ENCODE measurements at regions not wholly inside any gene's neighbourhood (a gene's known extent, or its start where the extent isn't known, plus 50 kb on each side); places are given as distances from the start of the nearest gene placed in this dataset.

DNA sequence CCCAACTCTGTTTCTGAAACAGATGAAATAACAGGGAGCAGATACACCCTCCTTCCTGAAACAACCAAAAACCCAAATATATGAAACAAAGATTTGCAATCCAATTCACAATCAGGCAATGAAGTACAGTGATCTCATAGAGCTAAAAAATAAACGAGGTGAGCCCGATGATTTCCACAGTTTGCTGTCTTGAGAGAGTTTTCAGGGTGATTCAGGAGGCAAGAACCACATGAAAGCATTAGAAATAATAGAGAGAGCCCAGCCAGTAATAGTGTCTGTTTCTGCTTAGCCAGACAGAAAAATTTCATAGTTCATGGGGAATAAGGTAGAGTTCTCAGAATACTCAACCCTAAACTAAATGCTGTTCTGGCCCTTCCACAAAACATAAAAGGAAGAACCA, 296.2 kb downstream of the PDHA2 start:
- no peak for DNase-seq
- H3K27ac ChIP-seq (ENCODE audit: insufficient read depth, low read length), result no peak overlapping the region
- no peak overlapping the region for H2AK5ac ChIP-seq (ENCODE audit: low read depth, low read length)
- no peak overlapping the region for H2AFZ ChIP-seq (replicated peaks; ENCODE audit: low read length, poor library complexity)
- H2BK15ac ChIP-seq (ENCODE audit: low read depth, low read length), result no peak overlapping the region
- no peak overlapping the region for H4K91ac ChIP-seq (ENCODE audit: insufficient read depth, low read depth, low read length)
- no peak overlapping the region for H3K23ac ChIP-seq (ENCODE audit: low read depth, low read length)
- H3K79me1 ChIP-seq (ENCODE audit: low read depth in 1 of 2, low read length in 2 of 2), result no peaks in the 10 kb centered on the region
- no peaks in the 10 kb centered on the region for H3K4me1 ChIP-seq (ENCODE audit: control insufficient read depth, insufficient read depth, low read length)
- no peak overlapping the region for H2BK5ac ChIP-seq (ENCODE audit: low read depth, low read length, poor library complexity, severe bottlenecking)
- no peak overlapping the region for H2BK20ac ChIP-seq (ENCODE audit: low read depth, low read length)
- POLR2A ChIA-PET (ENCODE audit: unreplicated experiment), result no interaction called here
- H4K5ac ChIP-seq (ENCODE audit: low read depth, low read length), result no peak overlapping the region
- intact Hi-C loops (cut with micrococcal nuclease) (no loop called here), in situ Hi-C loops (cut with MboI; ENCODE audit: low sequenced_read_pairs) (no loop called here), dilution Hi-C loops (cut with HindIII; ENCODE audit: low sequenced_read_pairs, unreplicated experiment) (no loop called here)
- no peaks in the 10 kb centered on the region for H3K9me1 ChIP-seq (ENCODE audit: insufficient read depth, low read length)
- H3K36me3 ChIP-seq (ENCODE audit: control insufficient read depth, insufficient read depth, low read length), result no peaks in the 10 kb centered on the region
- H3K56ac ChIP-seq (ENCODE audit: extremely low read depth, insufficient read depth, low read length), result no peak overlapping the region
- CTCF ChIA-PET, result no interaction called here
- no CpG with 5 or more reads among the region's 2 CpGs for WGBS, 2 experiments (ENCODE audit: extremely low coverage in 2 of 2, insufficient read length in 1 of 2)
- no peaks in the 10 kb centered on the region for H4K20me1 ChIP-seq (ENCODE audit: insufficient read depth, low read length)
- no peak overlapping the region for H3K18ac ChIP-seq (ENCODE audit: low read depth, low read length)
- no peaks in the 10 kb centered on the region; the same call in 1 of the 2 replicates for H3K9me3 ChIP-seq (ENCODE audit: control insufficient read depth, insufficient read depth, low read length)
- TF ChIP-seq, protein P1, sequence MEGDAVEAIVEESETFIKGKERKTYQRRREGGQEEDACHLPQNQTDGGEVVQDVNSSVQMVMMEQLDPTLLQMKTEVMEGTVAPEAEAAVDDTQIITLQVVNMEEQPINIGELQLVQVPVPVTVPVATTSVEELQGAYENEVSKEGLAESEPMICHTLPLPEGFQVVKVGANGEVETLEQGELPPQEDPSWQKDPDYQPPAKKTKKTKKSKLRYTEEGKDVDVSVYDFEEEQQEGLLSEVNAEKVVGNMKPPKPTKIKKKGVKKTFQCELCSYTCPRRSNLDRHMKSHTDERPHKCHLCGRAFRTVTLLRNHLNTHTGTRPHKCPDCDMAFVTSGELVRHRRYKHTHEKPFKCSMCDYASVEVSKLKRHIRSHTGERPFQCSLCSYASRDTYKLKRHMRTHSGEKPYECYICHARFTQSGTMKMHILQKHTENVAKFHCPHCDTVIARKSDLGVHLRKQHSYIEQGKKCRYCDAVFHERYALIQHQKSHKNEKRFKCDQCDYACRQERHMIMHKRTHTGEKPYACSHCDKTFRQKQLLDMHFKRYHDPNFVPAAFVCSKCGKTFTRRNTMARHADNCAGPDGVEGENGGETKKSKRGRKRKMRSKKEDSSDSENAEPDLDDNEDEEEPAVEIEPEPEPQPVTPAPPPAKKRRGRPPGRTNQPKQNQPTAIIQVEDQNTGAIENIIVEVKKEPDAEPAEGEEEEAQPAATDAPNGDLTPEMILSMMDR (conservative IDR thresholded peaks at IDR 0.05; ENCODE audit: low read depth, low read length), result no peak
- no peak for TF ChIP-seq CHD1 (IDR thresholded peaks at IDR 0.05; ENCODE audit: low read depth, low read length)
- TF ChIP-seq BHLHE40 (IDR thresholded peaks at IDR 0.05; ENCODE audit: low read depth, low read length), result no peak
- TF ChIP-seq CEBPB (IDR thresholded peaks at IDR 0.05; ENCODE audit: low read depth, low read length), result no peak
- no peak for TF ChIP-seq RFX5 (IDR thresholded peaks at IDR 0.05; ENCODE audit: low read depth, low read length)
- no peak for TF ChIP-seq POLR2A (IDR thresholded peaks at IDR 0.05; ENCODE audit: low read depth, low read length)
- no peak for TF ChIP-seq RAD21 (IDR thresholded peaks at IDR 0.05; ENCODE audit: low read length)
- TF ChIP-seq RCOR1 (IDR thresholded peaks at IDR 0.05; ENCODE audit: insufficient replicate concordance, low read length), result no peak
- TF ChIP-seq SMC3 (IDR thresholded peaks at IDR 0.05; ENCODE audit: low read depth, low read length), result no peak
- TF ChIP-seq FOS (IDR thresholded peaks at IDR 0.05; ENCODE audit: low read depth, low read length), result no peak
- no peak for TF ChIP-seq MAFK (IDR thresholded peaks at IDR 0.05; ENCODE audit: low read depth, low read length)
- TF ChIP-seq MAZ (IDR thresholded peaks at IDR 0.05; ENCODE audit: borderline replicate concordance, low read depth, low read length), result no peak
- TF ChIP-seq, protein P2, sequence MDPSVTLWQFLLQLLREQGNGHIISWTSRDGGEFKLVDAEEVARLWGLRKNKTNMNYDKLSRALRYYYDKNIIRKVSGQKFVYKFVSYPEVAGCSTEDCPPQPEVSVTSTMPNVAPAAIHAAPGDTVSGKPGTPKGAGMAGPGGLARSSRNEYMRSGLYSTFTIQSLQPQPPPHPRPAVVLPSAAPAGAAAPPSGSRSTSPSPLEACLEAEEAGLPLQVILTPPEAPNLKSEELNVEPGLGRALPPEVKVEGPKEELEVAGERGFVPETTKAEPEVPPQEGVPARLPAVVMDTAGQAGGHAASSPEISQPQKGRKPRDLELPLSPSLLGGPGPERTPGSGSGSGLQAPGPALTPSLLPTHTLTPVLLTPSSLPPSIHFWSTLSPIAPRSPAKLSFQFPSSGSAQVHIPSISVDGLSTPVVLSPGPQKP (IDR thresholded peaks at IDR 0.05; ENCODE audit: borderline replicate concordance, low read depth, low read length), result no peak
- no peak for TF ChIP-seq MXI1 (IDR thresholded peaks at IDR 0.05; ENCODE audit: borderline replicate concordance, low read depth, low read length)
- TF ChIP-seq, protein P3, sequence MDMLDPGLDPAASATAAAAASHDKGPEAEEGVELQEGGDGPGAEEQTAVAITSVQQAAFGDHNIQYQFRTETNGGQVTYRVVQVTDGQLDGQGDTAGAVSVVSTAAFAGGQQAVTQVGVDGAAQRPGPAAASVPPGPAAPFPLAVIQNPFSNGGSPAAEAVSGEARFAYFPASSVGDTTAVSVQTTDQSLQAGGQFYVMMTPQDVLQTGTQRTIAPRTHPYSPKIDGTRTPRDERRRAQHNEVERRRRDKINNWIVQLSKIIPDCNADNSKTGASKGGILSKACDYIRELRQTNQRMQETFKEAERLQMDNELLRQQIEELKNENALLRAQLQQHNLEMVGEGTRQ (IDR thresholded peaks at IDR 0.05; ENCODE audit: low read depth, low read length), result no peak
- TF ChIP-seq NFE2L2 (IDR thresholded peaks at IDR 0.05; ENCODE audit: low read depth, low read length), result no peak
- H4K8ac ChIP-seq (ENCODE audit: low read depth in 2 of 2, low read length in 2 of 2), result no peak overlapping the region
- H3K27me3 ChIP-seq (ENCODE audit: control insufficient read depth, insufficient read depth, low read length), result no peaks in the 10 kb centered on the region
- no peak overlapping the region for H2AK9ac ChIP-seq (replicated peaks; ENCODE audit: low read depth, low read length, poor library complexity)
- no peak overlapping the region for H3K4me3 ChIP-seq (ENCODE audit: insufficient read depth, low read depth, low read length)
- no TSS peak for BruUV-seq (replicated peaks)
- H3K14ac ChIP-seq (replicated peaks; ENCODE audit: low read depth, low read length), result no peak overlapping the region
- no peak overlapping the region for H2BK120ac ChIP-seq (ENCODE audit: low read depth, low read length)
- no peak overlapping the region for H3K4ac ChIP-seq (ENCODE audit: low read depth, low read length)
- no peak overlapping the region for H3K9ac ChIP-seq (ENCODE audit: low read depth, low read length)
- H3K4me2 ChIP-seq (ENCODE audit: low read depth, low read length), result no peak overlapping the region
- ATAC-seq (ENCODE audit: low read depth), result no peak
